HG02642 (cell line): ENCODE measurements at regions not wholly inside any gene's neighbourhood (a gene's known extent, or its start where the extent isn't known, plus 50 kb on each side); places are given as distances from the start of the nearest gene placed in this dataset.

Experiments
- ATAC-seq: cut with Tn5 transposase; IDR thresholded peaks from one replicate; pipeline ENCODE4 v1.9.1; 2021; ENCODE audit warnings: mild to moderate bottlenecking; ENCODE audit not compliant: unreplicated experiment, poor library complexity

GRCh38 chr5:35478856-35479682, 138.6 kb upstream of the SPEF2 start:
- ATAC-seq = peak; percentile 70

- ATAC-seq = no peak
Measured at GRCh38 chr5:35477911-35478310, 139.8 kb upstream of the SPEF2 start.

GRCh38 chr5:35477321-35477720, 140.3 kb upstream of the SPEF2 start:
- no peak for ATAC-seq

GRCh38 chr5:35476797-35477196, 140.9 kb upstream of the SPEF2 start:
- ATAC-seq = no peak

GRCh38 chr5:35476036-35476435, 141.6 kb upstream of the SPEF2 start:
- no peak for ATAC-seq

- ATAC-seq = no peak
Measured at GRCh38 chr5:35473589-35473988, 144.1 kb upstream of the SPEF2 start.

- ATAC-seq = no peak
Measured at GRCh38 chr5:35470866-35471265, 146.8 kb upstream of the SPEF2 start.

GRCh38 chr5:35468811-35469210, 148.9 kb upstream of the SPEF2 start:
- no peak for ATAC-seq

- ATAC-seq = no peak
Measured at GRCh38 chr5:35466746-35467145, 150.9 kb upstream of the SPEF2 start.

GRCh38 chr5:35464757-35465156, 152.9 kb upstream of the SPEF2 start:
- ATAC-seq = no peak

- no peak for ATAC-seq
Measured at GRCh38 chr5:35461530-35461929, 156.1 kb upstream of the SPEF2 start.

GRCh38 chr5:35458824-35459207, 158.8 kb upstream of the SPEF2 start:
- no peak for ATAC-seq

- no peak for ATAC-seq
Measured at GRCh38 chr5:35457912-35458823, 159.5 kb upstream of the SPEF2 start.

GRCh38 chr5:35456506-35456905, 161.2 kb upstream of the SPEF2 start:
- no peak for ATAC-seq

GRCh38 chr5:35454011-35454525, 163.6 kb upstream of the SPEF2 start:
- ATAC-seq = no peak

- ATAC-seq = no peak
Measured at GRCh38 chr5:35443803-35444595, 173.7 kb upstream of the SPEF2 start.

GRCh38 chr5:35442885-35443639, 174.6 kb upstream of the SPEF2 start:
- ATAC-seq = no peak

- ATAC-seq = no peak
Measured at GRCh38 chr5:35440409-35440808, 177.3 kb upstream of the SPEF2 start.

- no peak for ATAC-seq
Measured at GRCh38 chr5:35438786-35439185, 178.9 kb upstream of the SPEF2 start.

GRCh38 chr5:35438288-35438687, 179.4 kb upstream of the SPEF2 start:
- no peak for ATAC-seq
